C4-2B (cell line): ENCODE measurements at regions not wholly inside any gene's neighbourhood (a gene's known extent, or its start where the extent isn't known, plus 50 kb on each side); places are given as distances from the start of the nearest gene placed in this dataset.

Experiments
- ZFX ChIP-seq: fragments of 450-650 bp; IDR thresholded peaks from 2 replicates; pipeline ENCODE4 v1.6.1; 2017
- TF ChIP-seq, protein P1 (sequence below): fragments of 450-650 bp; conservative IDR thresholded peaks from 2 replicates; pipeline ENCODE4 v1.5.1; 2017; ENCODE audit warnings: mild to moderate bottlenecking

DNA sequence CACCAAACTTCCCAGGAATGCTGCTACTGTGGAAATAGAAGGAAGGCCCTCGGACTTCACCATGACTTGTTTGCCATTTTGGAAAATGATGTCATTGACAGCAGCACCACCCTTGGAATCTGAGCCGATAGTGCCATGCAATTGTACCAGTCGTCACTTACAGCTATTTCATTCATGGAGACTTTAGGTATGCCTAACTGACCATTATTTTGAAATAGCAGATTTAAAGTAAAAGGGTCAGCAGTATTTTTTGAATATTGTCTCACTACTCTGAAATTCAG, 66.0 kb upstream of the ARL8B start:
- TF ChIP-seq, protein P1, sequence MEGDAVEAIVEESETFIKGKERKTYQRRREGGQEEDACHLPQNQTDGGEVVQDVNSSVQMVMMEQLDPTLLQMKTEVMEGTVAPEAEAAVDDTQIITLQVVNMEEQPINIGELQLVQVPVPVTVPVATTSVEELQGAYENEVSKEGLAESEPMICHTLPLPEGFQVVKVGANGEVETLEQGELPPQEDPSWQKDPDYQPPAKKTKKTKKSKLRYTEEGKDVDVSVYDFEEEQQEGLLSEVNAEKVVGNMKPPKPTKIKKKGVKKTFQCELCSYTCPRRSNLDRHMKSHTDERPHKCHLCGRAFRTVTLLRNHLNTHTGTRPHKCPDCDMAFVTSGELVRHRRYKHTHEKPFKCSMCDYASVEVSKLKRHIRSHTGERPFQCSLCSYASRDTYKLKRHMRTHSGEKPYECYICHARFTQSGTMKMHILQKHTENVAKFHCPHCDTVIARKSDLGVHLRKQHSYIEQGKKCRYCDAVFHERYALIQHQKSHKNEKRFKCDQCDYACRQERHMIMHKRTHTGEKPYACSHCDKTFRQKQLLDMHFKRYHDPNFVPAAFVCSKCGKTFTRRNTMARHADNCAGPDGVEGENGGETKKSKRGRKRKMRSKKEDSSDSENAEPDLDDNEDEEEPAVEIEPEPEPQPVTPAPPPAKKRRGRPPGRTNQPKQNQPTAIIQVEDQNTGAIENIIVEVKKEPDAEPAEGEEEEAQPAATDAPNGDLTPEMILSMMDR: no peak
- TF ChIP-seq ZFX: no peak
